HG02970 (cell line): ENCODE measurements at regions not wholly inside any gene's neighbourhood (a gene's known extent, or its start where the extent isn't known, plus 50 kb on each side); places are given as distances from the start of the nearest gene placed in this dataset.

Experiments
- ATAC-seq: cut with Tn5 transposase; IDR thresholded peaks from one replicate; pipeline ENCODE4 v1.9.1; 2021; ENCODE audit warnings: mild to moderate bottlenecking, moderate library complexity, moderate number of reproducible peaks; ENCODE audit not compliant: unreplicated experiment, low FRiP score

- ATAC-seq = no peak
Measured at GRCh38 chr13:81781471-81781870, 1440.5 kb upstream of the SPRY2 start.

GRCh38 chr13:81779876-81780275 lies 1439.0 kb upstream of the SPRY2 start:
- no peak for ATAC-seq

GRCh38 chr13:81778350-81778749 lies 1437.4 kb upstream of the SPRY2 start:
- ATAC-seq = no peak

- no peak for ATAC-seq
Measured at GRCh38 chr13:81773263-81773662, 1432.3 kb upstream of the SPRY2 start.

- no peak for ATAC-seq
Measured at GRCh38 chr13:81771951-81772350, 1431.0 kb upstream of the SPRY2 start.

- no peak for ATAC-seq
Measured at GRCh38 chr13:81770868-81771505, 1430.1 kb upstream of the SPRY2 start.

- ATAC-seq = no peak
Measured at GRCh38 chr13:81762449-81762848, 1421.5 kb upstream of the SPRY2 start.

- no peak for ATAC-seq
Measured at GRCh38 chr13:81760316-81760715, 1419.4 kb upstream of the SPRY2 start.

- ATAC-seq = no peak
Measured at GRCh38 chr13:81757348-81757970, 1416.5 kb upstream of the SPRY2 start.

- no peak for ATAC-seq
Measured at GRCh38 chr13:81745391-81745790, 1404.5 kb upstream of the SPRY2 start.

GRCh38 chr13:81738364-81738763 lies 1397.4 kb upstream of the SPRY2 start:
- ATAC-seq = no peak

GRCh38 chr13:81726037-81726726 lies 1385.3 kb upstream of the SPRY2 start:
- ATAC-seq = no peak

GRCh38 chr13:81722456-81722855 lies 1381.5 kb upstream of the SPRY2 start:
- ATAC-seq = no peak

- no peak for ATAC-seq
Measured at GRCh38 chr13:81721400-81721799, 1380.5 kb upstream of the SPRY2 start.

GRCh38 chr13:81714513-81714912 lies 1373.6 kb upstream of the SPRY2 start:
- ATAC-seq = no peak

GRCh38 chr13:81713201-81713600 lies 1372.3 kb upstream of the SPRY2 start:
- ATAC-seq = no peak

- ATAC-seq = no peak
Measured at GRCh38 chr13:81697826-81698225, 1356.9 kb upstream of the SPRY2 start.

GRCh38 chr13:81686877-81687276 lies 1346.0 kb upstream of the SPRY2 start:
- no peak for ATAC-seq

GRCh38 chr13:81683521-81683920 lies 1342.6 kb upstream of the SPRY2 start:
- no peak for ATAC-seq

- no peak for ATAC-seq
Measured at GRCh38 chr13:81682081-81682630, 1341.2 kb upstream of the SPRY2 start.

GRCh38 chr13:81677857-81678256 lies 1336.9 kb upstream of the SPRY2 start:
- no peak for ATAC-seq

GRCh38 chr13:81676008-81676407 lies 1335.1 kb upstream of the SPRY2 start:
- no peak for ATAC-seq
